ENCODE measurements at regions not wholly inside any gene's neighbourhood (a gene's known extent, or its start where the extent isn't known, plus 50 kb on each side); places are given as distances from the start of the nearest gene placed in this dataset.
"Not testable (repeated sequence)": the region's sequence is repeated elsewhere in the genome, so short reads cannot be mapped to it uniquely, and the experiment has no call there.

GRCh38 chr10:124197371-124198124 lies 104.2 kb upstream of the CHST15 start:
- H3K4me3 ChIP-seq (ENCODE audit: low read depth, low read length), result no peak overlapping the region
- no peak for DNase-seq (ENCODE audit: low read depth)
- no peak for TF ChIP-seq CTCF (IDR thresholded peaks at IDR 0.05; ENCODE audit: insufficient read depth, low read depth, low read length, missing control alignments)

- DNase-seq (ENCODE audit: low read depth), result no peak
- TF ChIP-seq CTCF (IDR thresholded peaks at IDR 0.05; ENCODE audit: insufficient read depth, low read depth, low read length, missing control alignments), result no peak
- no peak overlapping the region for H3K4me3 ChIP-seq (ENCODE audit: low read depth, low read length)
Observed at GRCh38 chr10:124196659-124197058, 103.3 kb upstream of the CHST15 start.

GRCh38 chr10:124194199-124194824 lies 100.9 kb upstream of the CHST15 start:
- no peak overlapping the region for H3K4me3 ChIP-seq (ENCODE audit: low read depth, low read length)
- no peak for DNase-seq (ENCODE audit: low read depth)
- no peak for TF ChIP-seq CTCF (IDR thresholded peaks at IDR 0.05; ENCODE audit: insufficient read depth, low read depth, low read length, missing control alignments)

GRCh38 chr10:124193309-124193696 lies 99.9 kb upstream of the CHST15 start:
- DNase-seq (ENCODE audit: low read depth), result no peak
- no peak overlapping the region for H3K4me3 ChIP-seq (ENCODE audit: low read depth, low read length)
- TF ChIP-seq CTCF (IDR thresholded peaks at IDR 0.05; ENCODE audit: insufficient read depth, low read depth, low read length, missing control alignments), result no peak

GRCh38 chr10:124192664-124193308 lies 99.4 kb upstream of the CHST15 start:
- not testable (repeated sequence) for H3K4me3 ChIP-seq (ENCODE audit: low read depth, low read length)
- peak; percentile 41 for TF ChIP-seq CTCF (IDR thresholded peaks at IDR 0.05; ENCODE audit: insufficient read depth, low read depth, low read length, missing control alignments)
- DNase-seq (ENCODE audit: low read depth), result peak; percentile 19

- not testable (repeated sequence) for DNase-seq (ENCODE audit: low read depth); H3K4me3 ChIP-seq (ENCODE audit: low read depth, low read length)
Observed at GRCh38 chr10:124190476-124190875, 97.1 kb upstream of the CHST15 start.

GRCh38 chr10:124186956-124187355 lies 93.6 kb upstream of the CHST15 start:
- no peak for TF ChIP-seq CTCF (IDR thresholded peaks at IDR 0.05; ENCODE audit: insufficient read depth, low read depth, low read length, missing control alignments)
- H3K4me3 ChIP-seq (ENCODE audit: low read depth, low read length), result no peak overlapping the region
- no peak for DNase-seq (ENCODE audit: low read depth)

Data from GM12865 (cell line).